Muscle of leg (tissue), 3 donors: ENCODE measurements at regions not wholly inside any gene's neighbourhood (a gene's known extent, or its start where the extent isn't known, plus 50 kb on each side); places are given as distances from the start of the nearest gene placed in this dataset.
A peak's percentile ranks its signal among the peaks of the same experiment; 100 is the strongest.

Source experiments
- DNase-seq: peaks from one replicate; pipeline ENCODE4 v3.0.0; 2013
- H3K27ac ChIP-seq: one replicate; pipeline ENCODE4 v1.5.1; 2013; ENCODE audit warnings: mild to moderate bottlenecking, low read length, control low read depth
- H3K27me3 ChIP-seq: one replicate; pipeline ENCODE4 v1.6.1; 2013; ENCODE audit warnings: low read length; ENCODE audit not compliant: control insufficient read depth, insufficient read depth
- H3K36me3 ChIP-seq: one replicate; pipeline ENCODE4 v1.6.1; 2013; ENCODE audit warnings: low read length; ENCODE audit not compliant: control insufficient read depth, insufficient read depth
- H3K4me1 ChIP-seq: one replicate; pipeline ENCODE4 v1.6.1; 2013; ENCODE audit warnings: low read length; ENCODE audit not compliant: control insufficient read depth, insufficient read depth
- H3K4me3 ChIP-seq: one replicate; pipeline ENCODE4 v1.5.1; 2013; ENCODE audit warnings: low read length, control low read depth
- H3K9me3 ChIP-seq: replicated peaks from 2 replicates; pipeline ENCODE4 v1.6.1; 2013; ENCODE audit warnings: low read depth, low read length; ENCODE audit not compliant: control insufficient read depth
- WGBS: methylation state at CpG from one replicate; pipeline ENCODE4 v1.1.5; 2013; ENCODE audit warnings: missing lambda C conversion rate; ENCODE audit not compliant: insufficient coverage; 5-methylcytosine and 5-hydroxymethylcytosine counted together

DNA sequence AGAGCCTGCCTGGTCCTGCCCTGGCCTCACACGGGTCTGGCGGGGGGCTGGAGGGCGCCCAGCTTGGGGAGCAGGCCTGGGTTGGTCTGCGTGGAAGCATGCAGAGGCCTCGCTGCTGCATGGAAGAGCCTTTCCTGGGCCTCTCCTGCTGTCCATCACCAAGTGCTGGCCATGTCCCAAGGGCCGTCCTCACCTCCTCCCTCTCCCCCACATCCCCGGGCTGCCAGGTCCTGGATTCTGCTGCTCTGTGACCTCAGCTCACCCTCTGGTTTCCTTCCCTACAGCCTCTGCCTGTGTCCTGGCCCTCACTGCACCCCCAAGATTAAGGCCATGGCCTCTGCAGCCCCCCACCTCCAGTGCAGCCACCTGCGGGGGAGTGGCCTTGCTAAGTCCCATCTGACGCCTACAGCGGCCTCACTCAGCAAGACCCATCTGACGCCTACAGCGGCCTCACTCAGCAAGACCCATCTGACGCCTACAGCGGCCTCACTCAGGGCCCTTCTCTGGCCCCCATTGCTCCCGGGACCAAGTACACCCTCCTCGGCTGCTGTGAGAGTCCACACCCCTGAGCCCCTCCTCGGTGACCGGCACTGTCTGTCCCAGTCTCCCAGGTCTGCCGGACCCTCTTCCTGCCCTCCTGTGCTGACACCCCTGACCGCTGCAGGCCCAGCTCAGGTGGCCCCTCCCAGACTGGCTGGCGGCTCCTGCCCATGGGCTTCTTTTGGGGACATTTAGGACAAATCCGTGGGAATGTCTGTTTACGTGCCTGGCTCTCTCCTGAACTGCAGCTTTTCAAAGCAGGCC, 119.5 kb upstream of the B3GAT1 start:
- 61% methylated on average over 23 of the region's 23 CpGs for WGBS
- Histone ChIP-seq H3K4me1 (peaks cover 10% of the 10 kb centered on the region), H3K4me3 (no peak overlapping the region), H3K9me3 (no peaks in the 10 kb centered on the region), H3K36me3 (no peaks in the 10 kb centered on the region), H3K27me3 (peaks cover 18% of the 10 kb centered on the region), H3K27ac (no peak overlapping the region)
- no peak for DNase-seq

DNA sequence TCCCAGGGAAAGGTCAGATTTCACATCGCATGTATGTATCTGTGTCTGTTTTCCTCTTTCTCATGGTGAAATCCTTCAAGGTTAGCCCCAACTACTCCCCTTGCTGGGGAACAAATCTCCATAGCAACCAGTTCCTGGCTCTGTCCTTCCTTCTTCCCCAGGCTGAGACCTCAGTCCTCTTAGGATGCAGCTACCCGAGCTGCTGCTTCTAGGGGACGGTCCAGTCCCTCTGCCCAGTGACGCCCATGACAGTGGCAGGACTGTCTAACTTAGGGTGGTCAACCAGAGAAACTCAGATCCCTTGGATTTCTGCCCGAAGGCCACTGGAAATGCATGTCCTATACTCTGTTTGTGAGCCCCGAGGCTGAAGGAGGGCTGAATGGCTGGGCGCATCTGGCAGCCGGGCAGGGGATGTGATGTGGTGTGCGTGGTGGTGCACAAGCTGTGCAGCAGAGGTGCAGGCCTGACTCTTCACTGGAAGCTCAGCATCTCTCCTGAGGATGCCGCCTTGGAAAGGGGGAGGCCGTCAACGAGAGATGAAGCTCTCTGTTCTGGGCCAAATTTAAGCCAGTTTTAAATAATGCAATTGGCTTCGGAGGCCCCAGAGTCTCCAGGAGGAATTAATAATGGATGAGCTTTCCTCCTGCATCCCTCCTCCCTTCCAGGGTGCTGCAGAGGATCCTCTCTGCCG, 118.7 kb upstream of the B3GAT1 start:
- H3K4me1 ChIP-seq, result peaks cover 10% of the 10 kb centered on the region
- H3K27me3 ChIP-seq, result peaks cover 14% of the 10 kb centered on the region
- no peak overlapping the region for H3K27ac ChIP-seq
- 49% methylated on average over 13 of the region's 14 CpGs for WGBS
- H3K4me3 ChIP-seq, result no peak overlapping the region
- DNase-seq, result peak; percentile 66
- no peaks in the 10 kb centered on the region for H3K9me3 ChIP-seq
- H3K36me3 ChIP-seq, result no peaks in the 10 kb centered on the region

DNA sequence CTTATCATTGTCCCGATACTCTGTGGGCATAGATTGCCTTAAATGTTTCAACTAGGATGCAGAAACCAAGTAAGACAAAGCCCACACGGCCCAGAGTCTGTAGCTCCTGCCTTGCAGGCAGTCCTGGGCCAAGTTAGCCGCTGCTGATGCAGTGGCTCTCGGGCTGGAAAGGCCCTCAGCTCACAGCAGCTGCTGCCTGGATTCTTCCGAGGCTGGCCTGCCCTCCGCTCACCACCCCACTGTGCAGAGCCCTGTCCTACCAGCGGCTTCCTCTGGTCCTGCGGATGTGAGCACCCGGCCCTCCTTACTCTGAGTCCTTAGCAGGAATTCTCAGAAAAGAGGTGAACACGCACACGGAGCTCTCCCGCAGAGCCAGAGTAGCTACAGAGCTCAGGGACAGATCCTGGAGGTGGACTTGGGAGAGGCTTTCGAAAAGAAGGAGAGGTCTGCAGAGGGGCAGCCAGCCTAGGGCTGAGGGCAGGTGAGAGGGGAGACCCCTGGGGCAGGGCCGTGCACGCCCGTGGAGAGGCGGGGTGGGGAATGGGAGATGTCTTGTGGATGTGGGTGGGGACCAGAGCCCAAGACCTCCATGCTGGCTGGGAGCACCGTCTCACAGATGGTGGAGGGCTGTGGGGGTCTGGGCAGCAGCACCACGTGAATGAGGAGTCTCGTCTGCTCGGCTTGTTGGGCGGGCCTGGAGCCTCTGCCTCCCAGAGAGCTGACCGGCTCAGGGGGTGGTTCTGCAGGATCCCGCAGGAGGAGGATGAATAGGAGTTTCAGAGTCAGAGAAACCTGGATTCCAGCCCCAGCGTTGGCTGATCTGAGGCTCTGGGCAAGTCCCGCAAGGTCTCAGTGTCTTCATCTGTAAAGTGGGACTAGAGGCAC, 117.4 kb upstream of the B3GAT1 start:
- Histone ChIP-seq H3K4me1 (peaks cover 10% of the 10 kb centered on the region), H3K4me3 (no peak overlapping the region), H3K27me3 (peaks cover 11% of the 10 kb centered on the region), H3K36me3 (no peaks in the 10 kb centered on the region), H3K27ac (no peak overlapping the region), H3K9me3 (no peaks in the 10 kb centered on the region)
- no peak for DNase-seq
- WGBS, result 56% methylated on average over 19 of the region's 26 CpGs

DNA sequence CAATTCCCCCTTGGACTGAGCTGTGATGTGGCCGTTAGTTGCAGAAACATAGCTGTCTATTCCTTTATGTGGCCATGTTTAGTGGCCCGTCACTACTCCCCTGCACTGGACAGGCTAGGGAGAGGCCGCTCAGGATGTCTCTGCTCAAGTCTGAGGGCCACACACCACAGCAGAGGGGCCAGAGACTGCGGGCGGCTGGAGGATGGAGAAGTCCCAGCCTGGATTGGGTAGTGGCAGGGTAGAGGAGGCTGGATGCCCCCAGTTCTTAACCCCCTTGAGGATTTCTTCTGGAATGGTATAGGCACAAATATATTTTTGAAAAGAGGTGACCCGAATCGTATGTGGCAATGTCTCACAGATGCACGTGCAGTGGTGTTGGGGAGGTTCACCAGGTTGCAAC, 116.4 kb upstream of the B3GAT1 start:
- WGBS, result 93% methylated on average over 6 of the region's 8 CpGs
- H3K9me3 ChIP-seq, result no peaks in the 10 kb centered on the region
- no peak for DNase-seq
- H3K36me3 ChIP-seq, result no peaks in the 10 kb centered on the region
- no peak overlapping the region for H3K27ac ChIP-seq
- H3K4me1 ChIP-seq, result peaks cover 10% of the 10 kb centered on the region
- H3K4me3 ChIP-seq, result no peak overlapping the region
- peaks cover 9% of the 10 kb centered on the region for H3K27me3 ChIP-seq

DNA sequence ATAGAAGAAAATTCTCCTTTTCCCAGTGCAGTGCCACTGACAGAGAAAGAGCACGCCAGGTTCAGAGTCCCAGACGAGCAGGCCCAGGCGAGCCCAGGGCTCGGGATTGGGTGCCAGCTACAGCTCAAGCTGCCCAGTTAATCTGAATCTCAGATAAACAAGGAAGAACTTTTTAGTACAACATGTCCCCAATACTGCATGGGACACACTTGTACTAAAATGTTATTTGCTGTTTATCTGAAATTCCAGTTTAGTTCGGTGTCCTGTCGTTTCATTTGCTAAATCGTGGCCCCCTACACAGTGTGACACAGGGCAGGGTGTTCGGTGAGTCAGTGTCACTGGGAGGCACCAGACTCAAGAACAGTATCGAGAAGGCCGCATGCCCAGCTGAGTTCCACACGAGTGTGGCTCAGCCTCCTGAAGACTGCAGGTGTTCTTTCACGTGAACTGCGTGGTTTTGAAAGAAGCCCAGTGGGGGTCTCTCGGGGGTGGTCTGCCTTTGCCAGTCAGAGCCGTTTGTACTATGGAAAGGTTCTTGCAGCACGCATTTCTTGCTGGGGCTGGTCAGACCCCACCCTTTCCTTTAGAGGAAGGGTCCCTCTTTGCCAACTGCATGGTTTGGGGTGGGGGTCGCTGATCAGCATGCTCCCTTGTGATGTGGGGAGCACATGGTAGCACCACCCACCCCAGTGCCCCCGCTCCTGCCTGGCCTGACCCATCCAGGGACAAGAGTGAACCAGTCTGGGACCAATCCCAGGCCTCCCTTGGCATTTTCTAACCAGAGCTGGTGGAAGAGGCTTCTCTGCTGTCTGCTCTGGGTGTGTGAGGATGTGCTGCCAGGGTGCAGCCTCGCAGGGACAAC, 115.6 kb upstream of the B3GAT1 start:
- Histone ChIP-seq H3K4me1 (peaks cover 10% of the 10 kb centered on the region), H3K27ac (no peak overlapping the region), H3K27me3 (peaks cover 9% of the 10 kb centered on the region), H3K9me3 (no peaks in the 10 kb centered on the region), H3K36me3 (no peaks in the 10 kb centered on the region), H3K4me3 (no peak overlapping the region)
- no peak for DNase-seq
- WGBS, result 86% methylated on average over 15 of the region's 19 CpGs

- Histone ChIP-seq H3K4me1 (peaks cover 9% of the 10 kb centered on the region), H3K36me3 (no peaks in the 10 kb centered on the region), H3K27me3 (peaks cover 14% of the 10 kb centered on the region), H3K9me3 (no peaks in the 10 kb centered on the region), H3K4me3 (no peak overlapping the region), H3K27ac (no peak overlapping the region)
- DNase-seq, result no peak
- 85% methylated on average over 22 of the region's 28 CpGs for WGBS
Measured at GRCh38 chr11:134524896-134525845, 113.1 kb upstream of the B3GAT1 start.

GRCh38 chr11:134524201-134524600, 112.2 kb upstream of the B3GAT1 start:
- no peak overlapping the region for H3K27ac ChIP-seq
- H3K36me3 ChIP-seq, result no peaks in the 10 kb centered on the region
- WGBS, result 82% methylated on average over 24 of the region's 25 CpGs
- peaks cover 11% of the 10 kb centered on the region for H3K27me3 ChIP-seq
- no peak overlapping the region for H3K4me3 ChIP-seq
- peaks cover 15% of the 10 kb centered on the region for H3K4me1 ChIP-seq
- no peaks in the 10 kb centered on the region for H3K9me3 ChIP-seq
- no peak for DNase-seq

GRCh38 chr11:134522782-134523570, 110.9 kb upstream of the B3GAT1 start:
- H3K36me3 ChIP-seq, result no peaks in the 10 kb centered on the region
- no peak for DNase-seq
- H3K27ac ChIP-seq, result no peak overlapping the region
- WGBS, result 60% methylated on average over 7 of the region's 33 CpGs
- H3K9me3 ChIP-seq, result no peaks in the 10 kb centered on the region
- peaks cover 12% of the 10 kb centered on the region for H3K4me1 ChIP-seq
- peaks cover 8% of the 10 kb centered on the region for H3K27me3 ChIP-seq
- no peak overlapping the region for H3K4me3 ChIP-seq
